Fibroblast of villous mesenchyme (primary cell): ENCODE measurements at regions not wholly inside any gene's neighbourhood (a gene's known extent, or its start where the extent isn't known, plus 50 kb on each side); places are given as distances from the start of the nearest gene placed in this dataset.

ENCODE experiments used
- DNase-seq: peaks from one replicate; pipeline ENCODE4 v3.0.0-alpha.2; 2010; ENCODE audit warnings: low read depth
- H3K4me3 ChIP-seq: 2 replicates; pipeline ENCODE4 v1.5.1; 2011; ENCODE audit warnings: low read depth, mild to moderate bottlenecking, low read length
- TF ChIP-seq, protein P1 (sequence below): IDR thresholded peaks from 2 replicates; pipeline ENCODE4 v1.5.1; 2012; ENCODE audit warnings: low read depth, mild to moderate bottlenecking, low read length; ENCODE audit not compliant: insufficient read depth

DNA sequence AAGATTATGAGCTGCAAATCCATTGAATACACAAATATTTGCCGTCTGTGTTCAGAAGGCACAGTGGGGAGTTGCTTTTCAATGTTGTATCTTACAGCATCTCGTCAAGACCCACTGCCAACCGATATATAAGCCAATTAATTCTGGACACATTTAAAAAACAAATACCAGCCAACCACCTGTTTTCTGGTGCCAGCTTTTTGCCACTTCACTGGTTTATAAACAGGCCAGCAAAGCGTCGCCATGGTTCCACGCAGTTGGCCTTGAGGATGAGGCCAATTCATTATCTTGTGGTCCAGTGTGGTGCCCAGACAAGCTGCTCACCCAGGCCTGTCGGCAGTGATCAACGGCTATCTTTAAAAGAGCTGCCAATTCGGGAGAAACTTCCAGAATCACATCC is 321.0 kb downstream of the TCERG1L start:
- no peak overlapping the region for H3K4me3 ChIP-seq
- no peak for DNase-seq
- TF ChIP-seq, protein P1, sequence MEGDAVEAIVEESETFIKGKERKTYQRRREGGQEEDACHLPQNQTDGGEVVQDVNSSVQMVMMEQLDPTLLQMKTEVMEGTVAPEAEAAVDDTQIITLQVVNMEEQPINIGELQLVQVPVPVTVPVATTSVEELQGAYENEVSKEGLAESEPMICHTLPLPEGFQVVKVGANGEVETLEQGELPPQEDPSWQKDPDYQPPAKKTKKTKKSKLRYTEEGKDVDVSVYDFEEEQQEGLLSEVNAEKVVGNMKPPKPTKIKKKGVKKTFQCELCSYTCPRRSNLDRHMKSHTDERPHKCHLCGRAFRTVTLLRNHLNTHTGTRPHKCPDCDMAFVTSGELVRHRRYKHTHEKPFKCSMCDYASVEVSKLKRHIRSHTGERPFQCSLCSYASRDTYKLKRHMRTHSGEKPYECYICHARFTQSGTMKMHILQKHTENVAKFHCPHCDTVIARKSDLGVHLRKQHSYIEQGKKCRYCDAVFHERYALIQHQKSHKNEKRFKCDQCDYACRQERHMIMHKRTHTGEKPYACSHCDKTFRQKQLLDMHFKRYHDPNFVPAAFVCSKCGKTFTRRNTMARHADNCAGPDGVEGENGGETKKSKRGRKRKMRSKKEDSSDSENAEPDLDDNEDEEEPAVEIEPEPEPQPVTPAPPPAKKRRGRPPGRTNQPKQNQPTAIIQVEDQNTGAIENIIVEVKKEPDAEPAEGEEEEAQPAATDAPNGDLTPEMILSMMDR, result no peak

DNA sequence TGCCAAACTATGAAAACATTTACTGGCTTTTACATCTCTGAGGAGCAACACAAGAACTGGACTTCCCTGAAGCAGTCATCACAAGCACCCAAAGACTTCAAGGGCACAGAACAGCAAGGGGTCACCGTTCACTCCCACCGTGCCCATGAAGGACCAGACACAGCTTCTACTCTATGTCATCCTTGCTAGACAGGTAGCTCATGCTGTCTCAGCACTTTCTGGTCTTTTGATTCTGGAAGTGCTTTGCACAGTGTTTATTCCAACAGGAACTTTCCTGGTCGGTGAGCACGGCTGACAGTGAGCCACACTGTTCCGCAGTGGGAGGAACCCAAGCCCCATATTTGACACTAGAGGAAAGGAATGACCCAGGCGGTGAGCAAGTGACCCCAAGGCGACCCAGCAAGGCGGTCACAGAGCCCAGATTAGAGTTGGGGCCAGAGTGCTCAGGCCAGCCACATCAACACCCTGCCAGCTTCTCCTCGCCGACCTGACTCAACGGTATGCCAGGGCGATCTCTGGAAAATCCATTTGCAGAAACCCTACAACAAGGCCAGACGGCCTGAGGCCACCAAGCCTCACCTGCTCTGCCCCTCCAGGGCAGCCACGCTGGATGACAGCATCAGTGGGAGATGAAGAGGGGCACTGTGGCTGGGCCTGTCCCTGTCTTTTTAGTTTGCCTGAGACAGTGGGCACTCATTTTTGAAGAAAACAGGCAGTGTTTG is 318.6 kb downstream of the TCERG1L start:
- TF ChIP-seq, protein P1, result no peak
- DNase-seq, result no peak

DNA sequence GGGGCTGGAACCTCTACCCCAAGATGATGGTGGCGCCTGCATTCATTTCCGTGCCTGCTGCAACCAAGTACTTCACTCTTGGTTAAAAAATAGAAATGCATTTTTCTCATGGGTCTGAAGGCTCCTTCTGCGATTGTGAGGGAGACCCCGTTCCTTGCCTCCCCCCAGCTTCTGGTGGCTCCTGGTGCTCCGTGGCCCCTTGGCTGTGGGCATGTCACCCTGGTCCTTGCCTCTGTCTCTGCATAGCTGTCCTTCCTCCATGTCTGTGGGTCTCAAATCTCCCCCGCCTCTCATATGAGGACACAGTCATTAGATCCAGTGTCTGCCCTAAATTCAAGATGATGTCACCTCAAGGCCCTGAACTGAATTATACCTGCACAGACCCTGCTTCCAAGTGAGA is 317.9 kb downstream of the TCERG1L start:
- DNase-seq, result no peak
- TF ChIP-seq, protein P1, result no peak
- no peak overlapping the region for H3K4me3 ChIP-seq

More for the DNA sequence above, 318.6 kb downstream of the TCERG1L start:
- no peak overlapping the region for H3K4me3 ChIP-seq

DNA sequence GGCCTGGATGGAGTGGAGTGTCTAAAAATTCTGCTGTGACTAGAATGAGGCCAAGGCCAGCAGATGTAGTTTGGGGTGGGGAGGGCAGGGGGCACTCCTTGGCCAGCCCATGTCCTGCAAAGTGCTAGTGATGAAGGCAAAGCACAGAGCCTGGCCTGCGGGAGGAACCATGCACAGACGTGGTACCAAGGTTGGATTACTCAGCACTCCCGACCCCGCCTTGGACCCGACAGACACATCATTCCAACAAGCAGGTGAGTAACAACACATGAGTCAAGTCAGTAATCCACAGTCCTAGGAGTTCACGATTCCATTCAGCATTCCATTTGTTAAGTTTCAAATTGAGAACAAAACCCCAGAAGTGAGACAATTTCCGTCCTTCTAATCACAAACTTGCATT is 317.3 kb downstream of the TCERG1L start:
- TF ChIP-seq, protein P1, result no peak
- no peak for DNase-seq

DNA sequence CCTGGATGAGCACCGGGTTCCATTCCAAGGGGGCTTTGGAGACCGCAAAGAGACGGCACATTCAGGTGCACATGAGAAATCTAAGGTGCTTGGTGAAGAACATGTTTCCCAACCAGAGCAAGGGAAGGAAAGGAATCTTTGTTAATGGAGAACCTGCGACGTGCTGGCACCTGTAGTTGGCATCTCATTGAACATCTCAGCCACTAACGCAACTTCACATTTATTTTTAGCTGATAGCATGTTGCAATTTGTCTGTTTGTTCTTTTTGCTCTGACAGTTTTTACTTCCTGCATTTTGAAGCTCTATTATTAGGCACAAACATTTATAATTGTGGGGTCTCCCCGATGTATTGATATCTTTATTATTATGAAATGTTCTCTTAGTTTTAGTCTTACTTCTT is 316.7 kb downstream of the TCERG1L start:
- no peak overlapping the region for H3K4me3 ChIP-seq
- DNase-seq, result no peak
- TF ChIP-seq, protein P1, result no peak

More for the DNA sequence above, 317.3 kb downstream of the TCERG1L start:
- H3K4me3 ChIP-seq, result no peak overlapping the region

DNA sequence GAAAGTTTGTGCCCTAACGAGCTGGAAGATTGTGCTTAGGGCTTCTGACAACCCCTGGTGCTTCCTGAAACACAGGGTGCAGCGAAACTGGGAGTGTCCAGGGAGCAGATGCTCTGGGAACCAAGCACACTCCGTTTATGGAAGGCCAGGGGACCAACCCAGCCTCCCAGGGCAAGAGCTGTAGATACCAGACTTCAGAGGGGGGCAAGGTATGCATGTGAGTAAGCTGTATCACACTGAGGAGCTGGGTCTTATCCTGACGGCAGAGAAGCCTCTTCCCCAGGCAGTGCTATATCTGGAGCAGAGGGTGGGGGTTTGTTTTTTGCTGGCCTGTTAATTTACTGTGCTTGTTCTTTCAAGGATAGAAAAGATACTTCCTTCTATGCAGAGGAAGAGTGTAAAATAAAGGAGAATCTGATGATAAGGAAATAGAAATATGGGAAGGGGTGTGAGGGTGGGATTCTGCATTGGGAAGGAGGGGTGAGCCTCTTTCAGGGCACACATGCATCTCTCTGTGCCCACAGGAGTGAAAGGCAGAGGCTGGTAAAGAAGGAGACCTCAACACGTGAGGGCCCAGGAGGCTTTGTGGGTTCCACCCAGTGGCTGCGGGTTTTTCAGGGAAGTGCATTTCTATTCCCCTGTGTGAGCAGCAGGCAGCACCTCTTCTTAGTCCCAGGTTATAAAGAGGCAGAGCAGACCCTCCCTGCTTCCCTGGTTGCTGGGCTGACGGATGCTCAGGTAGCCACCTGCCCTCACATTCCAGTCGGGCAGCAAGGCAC is 314.1 kb downstream of the TCERG1L start:
- TF ChIP-seq, protein P1, result no peak
- no peak overlapping the region for H3K4me3 ChIP-seq
- no peak for DNase-seq
